ENCODE measurements at regions not wholly inside any gene's neighbourhood (a gene's known extent, or its start where the extent isn't known, plus 50 kb on each side); places are given as distances from the start of the nearest gene placed in this dataset.
"Not testable (repeated sequence)": the region's sequence is repeated elsewhere in the genome, so short reads cannot be mapped to it uniquely, and the experiment has no call there.

DNA sequence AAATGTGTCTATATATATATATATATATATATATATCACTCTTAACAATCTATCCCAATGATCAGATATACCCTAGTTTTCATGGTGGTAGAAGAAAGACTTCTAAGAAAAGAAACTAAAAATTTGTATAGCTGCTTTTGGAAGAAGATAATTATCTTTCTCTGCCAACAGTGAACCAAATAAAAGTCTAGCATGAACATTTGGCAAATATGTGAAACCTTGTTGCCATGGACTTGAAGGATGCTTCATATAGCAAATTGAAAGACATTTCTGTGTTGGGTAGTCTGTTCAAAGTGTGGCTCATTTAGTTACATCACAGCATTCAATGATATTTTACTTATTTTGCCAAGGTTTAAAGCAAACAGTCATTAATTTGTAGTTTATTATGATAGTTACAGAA lies 219.9 kb upstream of the NECTIN3 start:
- DNase-seq, result no peak

GRCh38 chr3:110855207-110855606 lies 216.4 kb upstream of the NECTIN3 start:
- no peak for DNase-seq

GRCh38 chr3:110856916-110857315 lies 214.7 kb upstream of the NECTIN3 start:
- no peak for DNase-seq

DNA sequence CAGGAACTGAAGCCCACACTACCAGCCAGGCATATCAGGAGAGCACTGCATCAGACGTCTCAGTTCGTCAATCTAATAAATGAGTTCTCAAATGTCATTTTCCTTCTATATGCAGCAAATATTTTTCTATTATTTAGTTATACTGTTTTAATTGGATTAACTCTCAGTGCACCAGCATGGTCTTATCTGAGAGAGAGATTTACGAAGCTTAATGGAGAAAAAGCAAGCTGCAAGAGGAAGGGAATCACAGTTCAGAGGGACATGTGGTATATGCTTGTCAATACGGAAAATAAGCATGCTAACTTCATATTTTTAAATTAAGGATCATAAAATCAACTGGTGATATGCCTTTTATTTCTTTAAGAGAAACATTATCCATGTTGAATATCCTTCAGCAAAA lies 213.1 kb upstream of the NECTIN3 start:
- no peak for DNase-seq

DNA sequence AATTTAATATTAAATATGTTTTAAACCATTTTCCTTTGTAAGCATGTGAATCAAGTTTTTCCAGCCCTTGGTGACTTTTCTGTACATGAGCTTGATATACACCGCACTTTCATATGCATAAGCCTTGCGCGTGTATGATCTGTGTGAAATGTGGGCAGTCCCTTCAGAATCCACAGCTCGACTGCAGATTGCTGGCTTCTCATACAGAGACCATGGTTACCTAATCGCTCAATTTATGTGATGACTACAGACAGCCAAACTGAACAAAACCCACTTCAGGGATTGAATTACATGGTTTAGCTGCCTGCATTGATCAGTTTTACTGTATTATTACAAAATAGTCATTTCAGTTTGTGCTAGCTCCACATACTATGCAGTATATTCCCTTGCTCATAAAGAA lies 212.3 kb upstream of the NECTIN3 start:
- DNase-seq, result no peak

GRCh38 chr3:110859993-110860392 lies 211.6 kb upstream of the NECTIN3 start:
- DNase-seq, result no peak

GRCh38 chr3:110865934-110866333 lies 205.7 kb upstream of the NECTIN3 start:
- DNase-seq, result no peak

DNA sequence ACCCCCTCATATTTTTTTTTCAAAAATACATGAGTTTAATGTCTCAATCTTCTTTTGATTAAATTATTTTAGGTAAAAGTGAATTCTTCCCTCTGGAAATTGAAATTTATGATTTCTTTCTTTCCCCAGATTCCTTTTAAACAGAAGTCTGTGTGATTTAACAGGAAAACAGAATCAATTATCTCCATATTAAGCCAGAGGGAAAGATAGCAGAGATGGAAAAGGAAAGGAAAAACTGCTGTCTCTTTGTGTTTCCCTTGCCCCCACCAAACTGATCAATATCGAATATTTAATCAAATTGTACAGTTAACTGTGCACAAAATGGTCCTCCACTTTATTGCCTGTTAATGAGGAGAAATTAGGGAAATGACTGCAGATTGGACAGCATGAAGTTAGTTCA lies 203.5 kb upstream of the NECTIN3 start:
- DNase-seq, result no peak

GRCh38 chr3:110869736-110870135 lies 201.9 kb upstream of the NECTIN3 start:
- no peak for DNase-seq

GRCh38 chr3:110871869-110872268 lies 199.7 kb upstream of the NECTIN3 start:
- no peak for DNase-seq

DNA sequence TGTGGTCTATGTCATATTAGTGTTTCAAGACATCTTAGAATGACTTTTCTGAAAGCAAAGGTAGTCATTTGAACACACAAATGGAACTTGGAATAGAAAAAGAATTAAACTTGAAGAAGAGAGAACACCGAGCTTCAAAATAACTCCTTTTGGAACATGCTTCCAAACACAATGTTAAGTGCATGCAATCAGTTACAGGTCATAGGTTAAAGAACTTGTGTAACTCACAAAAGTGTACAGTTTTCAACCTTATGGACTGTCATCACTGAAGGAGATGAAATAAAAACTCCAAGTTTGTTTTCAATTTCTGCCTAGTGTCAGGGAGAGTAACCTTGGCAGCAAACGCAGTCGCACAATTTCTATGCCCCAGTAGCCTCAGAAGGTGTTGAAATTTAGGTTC lies 192.9 kb upstream of the NECTIN3 start:
- DNase-seq, result no peak

DNA sequence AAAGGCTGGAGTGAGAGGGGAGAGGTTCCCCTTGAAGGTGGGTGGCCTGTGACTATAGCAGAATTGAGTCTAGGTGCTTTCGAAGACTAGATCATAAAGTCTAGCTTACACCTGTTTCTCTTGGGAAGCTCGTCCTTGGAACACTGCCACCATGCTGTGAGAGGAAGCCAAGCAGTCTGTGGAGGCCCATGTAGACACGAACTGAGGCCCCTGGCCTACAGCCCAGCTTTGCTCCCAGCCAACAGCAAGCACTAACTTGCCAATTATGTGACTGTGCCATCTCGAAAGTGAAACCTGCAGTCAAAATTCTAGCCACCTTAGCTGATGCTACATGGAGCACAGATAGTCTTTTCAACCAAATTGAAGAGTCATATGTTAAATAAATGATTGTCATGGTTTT lies 190.5 kb upstream of the NECTIN3 start:
- DNase-seq, result peak in 1 of 2 experiments; percentile 2

DNA sequence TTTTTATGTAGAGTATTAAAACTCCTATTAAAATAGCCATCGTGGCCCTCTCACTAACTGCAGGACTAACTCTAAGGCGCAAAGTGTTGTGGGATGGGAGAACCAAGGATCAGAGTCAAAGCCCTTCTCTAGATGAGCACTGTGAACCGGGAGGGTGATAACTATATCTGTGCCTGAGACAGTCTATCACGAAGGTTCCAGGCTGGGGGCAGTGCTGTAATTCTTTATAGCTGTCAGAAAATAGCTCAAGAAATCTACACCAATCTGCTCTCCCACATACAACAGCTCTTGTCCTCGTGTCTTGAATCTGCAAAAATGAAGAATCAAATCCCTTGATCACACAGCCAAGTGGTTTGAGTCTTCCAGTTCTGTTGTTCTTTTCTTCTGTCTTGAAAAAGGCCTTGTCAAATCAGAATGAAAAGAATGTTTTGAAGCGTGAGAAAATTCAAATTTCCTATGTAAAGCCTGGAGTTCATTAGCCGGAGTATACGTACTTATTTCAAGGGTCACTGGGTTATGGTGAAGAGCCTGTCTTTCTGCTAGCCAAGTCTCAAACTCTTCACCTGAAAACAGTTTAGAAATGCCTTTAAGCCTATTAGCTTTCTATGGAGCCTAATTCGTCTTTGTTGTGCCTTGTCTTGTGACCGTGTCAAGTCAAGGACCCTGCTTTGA lies 185.3 kb upstream of the NECTIN3 start:
- no peak for DNase-seq

GRCh38 chr3:110887176-110887575 lies 184.4 kb upstream of the NECTIN3 start:
- no peak for DNase-seq

GRCh38 chr3:110888625-110889375 lies 182.8 kb upstream of the NECTIN3 start:
- DNase-seq, result not testable (repeated sequence)

- not testable (repeated sequence) for DNase-seq
These were observed 182.3 kb upstream of the NECTIN3 start for GRCh38 chr3:110889376-110889699.

DNA sequence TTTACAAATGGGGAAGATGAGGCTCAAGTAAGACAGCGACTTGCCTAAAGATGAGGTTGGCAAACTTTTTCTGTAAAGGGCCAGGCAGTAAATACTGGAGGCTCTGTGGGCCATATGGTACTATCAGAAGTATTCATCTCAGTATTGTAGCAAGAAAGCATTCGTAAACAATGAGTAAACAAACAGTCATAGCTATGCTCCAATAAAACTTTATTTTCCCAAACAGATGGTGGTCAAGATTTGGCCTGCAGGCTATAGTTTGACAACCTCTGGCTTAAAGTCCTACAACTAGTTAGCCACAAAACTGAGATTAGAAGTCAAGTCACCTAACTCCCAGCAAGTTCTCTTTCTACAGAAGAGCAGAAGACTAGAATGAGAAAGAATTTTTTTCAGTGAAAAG lies 177.0 kb upstream of the NECTIN3 start:
- DNase-seq, result no peak

DNA sequence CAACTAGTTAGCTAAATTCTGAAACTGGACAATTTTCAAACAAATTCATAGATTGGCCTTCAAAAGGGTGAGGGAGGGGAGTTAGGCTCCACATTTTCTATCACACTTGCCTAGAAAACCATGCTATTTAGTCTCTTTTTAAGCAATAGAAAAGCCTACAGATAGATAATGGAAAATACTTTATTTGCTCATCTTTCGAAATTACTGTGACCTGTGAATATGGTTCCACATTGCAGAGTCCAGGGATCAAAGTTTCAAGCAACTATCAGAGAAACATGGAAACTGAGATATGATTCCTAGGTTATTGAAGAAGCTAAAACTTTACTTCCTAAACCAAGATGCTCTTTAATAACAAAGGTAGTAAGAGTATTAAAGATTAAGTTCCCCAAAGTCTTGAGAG lies 176.6 kb upstream of the NECTIN3 start:
- no peak for DNase-seq

DNA sequence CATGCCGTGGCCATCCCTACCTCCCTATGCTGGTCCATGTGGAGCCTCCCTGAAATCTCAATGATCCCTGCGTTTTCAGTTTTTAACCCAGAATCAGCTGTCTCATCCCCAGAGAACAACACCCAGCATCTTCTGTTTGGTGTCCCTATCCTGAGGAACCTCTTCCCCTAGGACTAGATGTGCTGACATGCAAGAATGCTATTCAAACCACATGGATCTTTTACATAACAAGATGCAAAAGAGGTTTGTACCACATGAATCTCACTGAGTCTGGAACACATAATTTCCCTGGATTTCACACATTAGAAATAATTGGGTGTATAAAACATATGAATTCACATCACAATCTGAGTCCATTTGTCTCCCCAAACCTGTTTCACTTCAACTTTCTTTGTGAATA lies 174.6 kb upstream of the NECTIN3 start:
- DNase-seq, result no peak

DNA sequence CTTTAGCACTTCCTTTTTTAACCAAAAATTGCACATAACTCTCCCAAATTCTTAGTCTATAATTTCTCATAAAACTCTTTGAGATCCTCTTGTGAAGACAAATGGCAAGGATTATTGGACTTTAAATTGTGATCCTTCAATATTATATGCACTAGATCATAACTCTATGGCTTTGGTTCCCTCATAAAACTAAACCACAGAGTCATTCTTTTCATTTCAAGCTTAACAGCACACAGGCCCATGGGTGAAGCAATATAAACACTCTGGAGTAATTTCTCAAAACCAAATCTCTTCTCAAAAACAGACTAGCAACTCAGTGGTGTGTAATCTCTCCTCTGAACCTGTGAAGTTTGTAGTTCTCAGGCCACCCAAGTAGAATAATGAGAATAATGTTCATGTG lies 171.0 kb upstream of the NECTIN3 start:
- no peak for DNase-seq

DNA sequence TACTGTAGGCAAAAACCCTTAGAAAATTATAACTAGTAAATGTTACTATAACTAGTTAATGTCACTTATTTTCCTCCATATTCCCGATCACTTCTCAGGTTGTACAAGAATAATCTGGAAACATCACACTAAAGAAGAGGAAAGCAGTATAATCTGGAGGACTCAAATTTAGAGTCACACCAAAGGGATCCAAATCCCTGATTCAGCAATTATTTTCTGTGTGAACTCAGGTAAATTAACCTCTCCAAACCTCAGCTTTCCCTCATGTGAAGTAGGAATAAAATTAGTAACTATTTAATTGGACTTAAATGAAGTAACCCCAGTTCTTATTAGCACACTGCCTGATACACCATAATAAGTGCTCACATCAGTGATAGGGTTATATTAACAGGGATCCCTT lies 170.1 kb upstream of the NECTIN3 start:
- no peak for DNase-seq

- no peak for DNase-seq
These were observed 169.0 kb upstream of the NECTIN3 start for GRCh38 chr3:110902453-110903085.

GRCh38 chr3:110903771-110904519 lies 167.7 kb upstream of the NECTIN3 start:
- no peak for DNase-seq

DNA sequence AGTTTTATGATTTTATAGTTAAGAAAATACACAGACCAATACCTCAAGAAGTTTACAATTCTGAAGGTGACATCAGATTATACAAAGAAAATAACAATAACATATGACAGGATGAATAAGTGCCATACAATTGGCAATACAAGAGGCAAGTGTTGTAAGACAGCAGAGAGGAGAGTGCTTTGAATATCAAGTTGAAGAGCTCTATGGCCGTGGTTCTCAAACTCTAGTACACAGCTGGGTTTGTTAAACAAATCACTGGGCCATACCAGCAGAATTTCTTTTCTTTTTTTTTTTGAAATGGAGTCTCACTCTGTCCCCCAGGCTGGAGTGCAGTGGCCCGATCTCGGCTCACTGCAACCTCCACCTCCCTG lies 167.1 kb upstream of the NECTIN3 start:
- no peak for DNase-seq
